Thyroid gland (tissue), 4 donors: ENCODE measurements at regions not wholly inside any gene's neighbourhood (a gene's known extent, or its start where the extent isn't known, plus 50 kb on each side); places are given as distances from the start of the nearest gene placed in this dataset.

Source experiments
- DNase-seq, 2 donors: peaks; one replicate each; pipeline ENCODE4 v3.0.0-alpha.2; 2019
- H3K27ac ChIP-seq, 3 donors: fragments of 200-600 bp; sonication (generic); 1 replicate in 2 of 3; 2 replicates in 1 of 3; pipeline ENCODE4 v1.5.1; 2016 to 2019; ENCODE audit warnings: mild to moderate bottlenecking in 1 of 3, moderate library complexity in 1 of 3
- H3K27me3 ChIP-seq: fragments of 200-600 bp; sonication (generic); one replicate; pipeline ENCODE4 v1.5.1; 2019
- H3K36me3 ChIP-seq, 2 donors: fragments of 200-600 bp; sonication (generic); one replicate each; pipeline ENCODE4 v1.5.1; 2016 to 2019
- H3K4me1 ChIP-seq, 2 donors: fragments of 200-600 bp; sonication (generic); one replicate each; pipeline ENCODE4 v1.5.1; 2017 to 2019
- H3K4me3 ChIP-seq, 3 donors: fragments of 200-600 bp; sonication (generic); replicated peaks in 1 of 3; 1 replicate in 2 of 3; 2 replicates in 1 of 3; pipeline ENCODE4 v1.5.1; 2016; ENCODE audit warnings: mild to moderate bottlenecking in 1 of 3
- H3K9me3 ChIP-seq: fragments of 200-600 bp; sonication (generic); one replicate; pipeline ENCODE4 v1.5.1; 2017
- POLR2A ChIP-seq, 2 donors: fragments of 450-650 bp; IDR thresholded peaks; one replicate each; pipeline ENCODE4 v1.6.1; 2017; ENCODE audit warnings: antibody characterized with exemption in 2 of 2, mild to moderate bottlenecking in 2 of 2, moderate library complexity in 1 of 2
- WGBS, 2 donors: methylation state at CpG; one replicate each; pipeline ENCODE4 v1.1.5; 2017; 5-methylcytosine and 5-hydroxymethylcytosine counted together
- intact Hi-C: fragments of 100-400 bp; cut with DNase I; formaldehyde crosslinking; loops from one replicate; pipeline ENCODE4 v1.15.1; 2023
- TF ChIP-seq, protein P1 (sequence below), 6 experiments: fragments of 200-600 bp in 3 of 6; fragments of 450-650 bp in 3 of 6; sonication (generic) in 3 of 6; IDR thresholded peaks; one replicate each; pipeline ENCODE4 v1.5.1; 2016 to 2019; ENCODE audit warnings: antibody characterized with exemption in 6 of 6, mild to moderate bottlenecking in 2 of 6, inconsistent platforms in 1 of 6, moderate library complexity in 1 of 6

DNA sequence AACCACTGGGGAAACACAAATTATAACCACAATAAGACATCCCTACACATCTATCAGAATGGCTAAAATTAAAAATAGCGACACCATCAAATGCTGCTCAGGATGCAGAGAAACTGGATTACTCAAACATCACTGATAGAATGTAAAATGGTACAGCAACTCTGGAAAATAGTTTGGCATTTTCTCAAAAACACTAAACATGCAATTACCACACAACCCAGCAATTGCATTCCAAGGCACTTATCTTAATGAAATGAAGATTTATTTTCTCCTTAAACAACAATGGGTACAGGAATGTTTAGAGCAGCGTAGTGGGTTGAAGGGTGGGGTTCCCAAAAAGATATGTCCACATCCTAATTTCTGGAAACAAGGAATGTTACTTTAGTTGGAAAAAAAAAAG lies 309.0 kb upstream of the PMFBP1 start:
- TF ChIP-seq, protein P1, sequence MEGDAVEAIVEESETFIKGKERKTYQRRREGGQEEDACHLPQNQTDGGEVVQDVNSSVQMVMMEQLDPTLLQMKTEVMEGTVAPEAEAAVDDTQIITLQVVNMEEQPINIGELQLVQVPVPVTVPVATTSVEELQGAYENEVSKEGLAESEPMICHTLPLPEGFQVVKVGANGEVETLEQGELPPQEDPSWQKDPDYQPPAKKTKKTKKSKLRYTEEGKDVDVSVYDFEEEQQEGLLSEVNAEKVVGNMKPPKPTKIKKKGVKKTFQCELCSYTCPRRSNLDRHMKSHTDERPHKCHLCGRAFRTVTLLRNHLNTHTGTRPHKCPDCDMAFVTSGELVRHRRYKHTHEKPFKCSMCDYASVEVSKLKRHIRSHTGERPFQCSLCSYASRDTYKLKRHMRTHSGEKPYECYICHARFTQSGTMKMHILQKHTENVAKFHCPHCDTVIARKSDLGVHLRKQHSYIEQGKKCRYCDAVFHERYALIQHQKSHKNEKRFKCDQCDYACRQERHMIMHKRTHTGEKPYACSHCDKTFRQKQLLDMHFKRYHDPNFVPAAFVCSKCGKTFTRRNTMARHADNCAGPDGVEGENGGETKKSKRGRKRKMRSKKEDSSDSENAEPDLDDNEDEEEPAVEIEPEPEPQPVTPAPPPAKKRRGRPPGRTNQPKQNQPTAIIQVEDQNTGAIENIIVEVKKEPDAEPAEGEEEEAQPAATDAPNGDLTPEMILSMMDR (IDR thresholded peaks at IDR 0.05) = no peak
- TF ChIP-seq POLR2A (IDR thresholded peaks at IDR 0.05) = no peak
- intact Hi-C loops = no loop called here
- DNase-seq = no peak
- no peaks in the 10 kb centered on the region for H3K9me3 ChIP-seq
- no peaks in the 10 kb centered on the region for H3K36me3 ChIP-seq
- no peak overlapping the region for H3K4me3 ChIP-seq
- 81 to 84% methylated on average over 2 of the region's 2 CpGs for WGBS, 2 donors
- no peak overlapping the region for H3K27ac ChIP-seq
- no peaks in the 10 kb centered on the region for H3K4me1 ChIP-seq
- no peaks in the 10 kb centered on the region for H3K27me3 ChIP-seq

DNA sequence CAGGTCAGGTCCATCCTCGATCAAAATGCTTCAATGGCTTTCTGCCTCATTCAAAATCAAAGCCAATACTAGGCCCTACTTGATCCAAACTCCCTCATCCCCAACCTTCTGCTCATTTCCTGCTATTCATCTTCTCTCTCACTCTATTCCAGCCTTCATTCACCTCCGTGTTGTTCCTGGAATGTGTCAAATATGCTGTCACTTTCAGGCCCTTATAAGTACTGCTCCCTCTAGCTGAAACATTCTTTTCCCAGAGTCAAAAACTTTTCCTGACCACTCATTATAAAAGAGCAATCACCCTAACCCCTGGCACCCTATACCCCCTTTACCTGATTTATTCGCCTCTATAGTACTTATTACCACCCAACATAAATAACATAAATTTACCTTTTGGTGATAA lies 303.7 kb upstream of the PMFBP1 start:
- Histone ChIP-seq H3K9me3 (no peaks in the 10 kb centered on the region), H3K4me1 (no peaks in the 10 kb centered on the region), H3K36me3 (no peaks in the 10 kb centered on the region), H3K4me3 (no peak overlapping the region), H3K27ac (no peak overlapping the region), H3K27me3 (no peaks in the 10 kb centered on the region)
- no peak for DNase-seq
- intact Hi-C loops = no loop called here
- TF ChIP-seq, protein P1 (IDR thresholded peaks at IDR 0.05) = no peak
- TF ChIP-seq POLR2A (IDR thresholded peaks at IDR 0.05) = no peak
- 76 to 78% methylated on average over 3 of the region's 3 CpGs for whole genome bisulfite sequencing, 2 donors

DNA sequence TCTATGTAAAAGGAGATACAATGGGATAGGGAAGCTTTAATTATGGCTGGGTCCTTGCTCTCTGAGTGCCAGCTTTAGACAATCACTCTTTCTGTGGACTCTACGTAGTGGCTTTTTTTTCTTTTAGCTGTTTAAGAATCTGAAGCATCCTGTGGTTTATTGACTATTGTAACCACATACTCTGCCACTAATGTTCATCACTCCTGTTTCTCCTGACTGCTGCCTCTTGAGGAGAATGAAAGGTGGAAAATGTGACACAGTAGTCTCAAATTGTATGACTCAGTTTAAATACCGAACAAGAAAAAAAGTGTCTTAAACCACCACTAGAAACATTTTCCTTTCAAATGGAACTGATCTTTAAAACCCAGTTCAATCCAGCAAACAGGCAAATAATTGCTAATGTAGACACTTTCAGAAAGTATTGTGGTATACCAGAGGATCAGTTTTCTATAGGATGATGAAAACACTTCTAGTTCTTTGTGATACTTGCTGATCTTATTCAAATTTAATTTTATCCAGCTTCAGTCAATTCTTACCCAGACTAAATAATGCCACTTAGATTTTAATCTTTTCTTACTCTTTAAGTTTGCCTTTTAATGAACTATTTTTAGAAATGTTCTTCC lies 302.7 kb upstream of the PMFBP1 start:
- no peak for TF ChIP-seq POLR2A (IDR thresholded peaks at IDR 0.05)
- TF ChIP-seq, protein P1 (IDR thresholded peaks at IDR 0.05) = no peak
- no peak overlapping the region for H3K27ac ChIP-seq
- H3K36me3 ChIP-seq = no peaks in the 10 kb centered on the region
- intact Hi-C loops = no loop called here
- 81 to 91% methylated on average over 2 of the region's 2 CpGs for WGBS, 2 donors
- DNase-seq = no peak
- no peak overlapping the region for H3K4me3 ChIP-seq
- no peaks in the 10 kb centered on the region for H3K4me1 ChIP-seq
- H3K27me3 ChIP-seq = no peaks in the 10 kb centered on the region
- H3K9me3 ChIP-seq = no peaks in the 10 kb centered on the region

DNA sequence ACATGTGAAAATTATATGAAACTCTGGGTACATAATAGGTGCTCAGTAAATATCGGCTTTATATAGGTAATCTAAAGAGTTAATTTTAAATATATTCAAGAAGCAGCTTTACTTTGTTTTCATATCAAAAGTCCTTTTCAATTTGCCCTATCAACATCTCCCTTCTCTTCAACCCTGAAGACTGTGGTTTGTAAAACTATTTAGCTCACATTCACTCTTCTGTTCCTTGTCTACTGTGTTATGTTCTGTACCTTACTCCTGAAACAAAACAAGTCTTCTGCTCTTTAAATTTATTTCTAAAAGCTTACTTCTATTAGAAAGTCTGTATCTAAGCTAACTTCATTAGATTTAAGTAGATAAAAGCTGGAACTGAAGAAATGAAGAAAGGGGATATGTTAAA lies 301.7 kb upstream of the PMFBP1 start:
- no peaks in the 10 kb centered on the region for H3K27me3 ChIP-seq
- H3K9me3 ChIP-seq = no peaks in the 10 kb centered on the region
- DNase-seq = no peak
- no peak overlapping the region for H3K27ac ChIP-seq
- intact Hi-C loops = no loop called here
- no peaks in the 10 kb centered on the region for H3K4me1 ChIP-seq
- no peak overlapping the region for H3K4me3 ChIP-seq
- TF ChIP-seq, protein P1 (IDR thresholded peaks at IDR 0.05) = no peak
- no peak for TF ChIP-seq POLR2A (IDR thresholded peaks at IDR 0.05)
- 96 to 99% methylated on average over 1 of the region's 1 CpG for WGBS, 2 donors
- H3K36me3 ChIP-seq = no peaks in the 10 kb centered on the region

DNA sequence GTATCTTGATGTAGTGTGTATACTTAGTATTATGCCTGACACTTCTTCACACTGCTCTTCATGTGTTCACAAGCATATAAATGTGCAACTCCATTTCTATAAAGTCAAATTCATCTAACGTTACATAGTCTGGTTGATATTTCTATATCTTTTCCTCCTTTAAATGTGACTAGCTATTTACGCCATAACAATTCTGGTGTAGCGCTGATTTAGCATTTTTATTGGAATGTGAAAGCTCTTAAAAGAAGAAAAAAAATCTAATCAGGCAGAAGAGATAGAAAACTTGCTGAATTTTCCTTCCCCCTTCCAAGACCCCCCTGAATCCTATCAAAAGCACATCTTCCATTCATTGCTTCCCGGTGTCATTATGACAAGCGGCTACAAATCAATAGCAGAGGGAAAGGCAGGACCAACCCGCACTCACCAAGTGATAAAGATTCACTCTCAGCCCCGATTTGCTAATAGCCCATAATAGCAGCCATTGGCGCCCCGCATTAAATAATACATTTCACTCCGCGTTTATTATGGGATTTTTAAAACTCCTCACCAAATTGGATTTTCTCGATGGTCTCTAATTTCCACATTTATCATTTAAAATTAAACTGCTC lies 299.5 kb upstream of the PMFBP1 start:
- H3K27ac ChIP-seq = no peak overlapping the region
- TF ChIP-seq, protein P1 (IDR thresholded peaks at IDR 0.05) = no peak
- no peaks in the 10 kb centered on the region for H3K27me3 ChIP-seq
- no peaks in the 10 kb centered on the region for H3K36me3 ChIP-seq
- H3K9me3 ChIP-seq = no peaks in the 10 kb centered on the region
- no peak for DNase-seq
- intact Hi-C loops = no loop called here
- H3K4me1 ChIP-seq = no peaks in the 10 kb centered on the region
- H3K4me3 ChIP-seq = no peak overlapping the region
- WGBS, 2 donors = 96 to 97% methylated on average over 12 of the region's 12 CpGs
